GM23248 (cell line): ENCODE measurements at regions not wholly inside any gene's neighbourhood (a gene's known extent, or its start where the extent isn't known, plus 50 kb on each side); places are given as distances from the start of the nearest gene placed in this dataset.

Source experiments
- DNase-seq: peaks from one replicate; pipeline ENCODE4 v3.0.0-alpha.2; 2015
- H2AFZ ChIP-seq: fragments of 200-600 bp; sonication (generic); 2 replicates; pipeline ENCODE4 v1.6.1; 2016; ENCODE audit warnings: antibody characterized with exemption
- H3F3A ChIP-seq: fragments of 200-600 bp; sonication (generic); 2 replicates; pipeline ENCODE4 v1.6.1; 2016; ENCODE audit warnings: mild to moderate bottlenecking, antibody characterized with exemption, mixed run types; ENCODE audit not compliant: insufficient read depth
- H3K27ac ChIP-seq: fragments of 200-600 bp; sonication (generic); 2 replicates; pipeline ENCODE4 v1.5.1; 2016; ENCODE audit warnings: mild to moderate bottlenecking
- H3K27me3 ChIP-seq: fragments of 200-600 bp; sonication (generic); replicated peaks from 2 replicates; pipeline ENCODE4 v1.6.1; 2016; ENCODE audit warnings: mild to moderate bottlenecking; ENCODE audit not compliant: insufficient read depth
- H3K36me3 ChIP-seq: fragments of 200-600 bp; sonication (generic); 2 replicates; pipeline ENCODE4 v1.6.1; 2016; ENCODE audit warnings: low read depth, mild to moderate bottlenecking
- H3K4me1 ChIP-seq: fragments of 200-600 bp; sonication (generic); 2 replicates; pipeline ENCODE4 v1.6.1; 2016; ENCODE audit warnings: mild to moderate bottlenecking; ENCODE audit not compliant: insufficient read depth
- H3K4me2 ChIP-seq: fragments of 200-600 bp; sonication (generic); one replicate; pipeline ENCODE4 v1.6.1; 2016; ENCODE audit warnings: mild to moderate bottlenecking; ENCODE audit not compliant: unreplicated experiment
- H3K4me3 ChIP-seq: fragments of 200-600 bp; sonication (generic); 2 replicates; pipeline ENCODE4 v1.5.1; 2016; ENCODE audit warnings: mild to moderate bottlenecking
- H3K79me2 ChIP-seq: fragments of 200-600 bp; sonication (generic); 2 replicates; pipeline ENCODE4 v1.6.1; 2016; ENCODE audit warnings: mild to moderate bottlenecking; ENCODE audit not compliant: insufficient read depth
- H3K9ac ChIP-seq: fragments of 200-600 bp; sonication (generic); 2 replicates; pipeline ENCODE4 v1.6.1; 2016; ENCODE audit warnings: mild to moderate bottlenecking
- H3K9me2 ChIP-seq: fragments of 200-600 bp; sonication (generic); 2 replicates; pipeline ENCODE4 v1.6.1; 2016; ENCODE audit warnings: mixed run types, mild to moderate bottlenecking, moderate library complexity; ENCODE audit not compliant: insufficient read depth
- H3K9me3 ChIP-seq: fragments of 200-600 bp; sonication (generic); one replicate; pipeline ENCODE4 v1.6.1; 2017; ENCODE audit warnings: low read depth
- H4K20me1 ChIP-seq: fragments of 200-600 bp; sonication (generic); 2 replicates; pipeline ENCODE4 v1.6.0; 2016; ENCODE audit not compliant: insufficient read depth
- EZH2 ChIP-seq: fragments of 200-600 bp; sonication (generic); IDR thresholded peaks from 2 replicates; pipeline ENCODE4 v1.6.1; 2018; ENCODE audit warnings: antibody characterized with exemption, mild to moderate bottlenecking; ENCODE audit not compliant: insufficient read depth, poor library complexity, severe bottlenecking
- EZH2phosphoT487 ChIP-seq: fragments of 200-600 bp; sonication (generic); IDR thresholded peaks from 2 replicates; pipeline ENCODE4 v1.6.1; 2018; ENCODE audit warnings: antibody characterized with exemption, moderate library complexity, mild to moderate bottlenecking, low read depth; ENCODE audit not compliant: insufficient read depth
- WGBS, 2 experiments: methylation state at CpG; one replicate each; pipeline ENCODE4 v1.1.6; 2015 to 2017; ENCODE audit warnings: low lambda C conversion rate in 2 of 2, low coverage in 1 of 2; ENCODE audit errors: missing lambda C conversion rate in 2 of 2; 5-methylcytosine and 5-hydroxymethylcytosine counted together
- in situ Hi-C: fragments of 300-500 bp; cut with MboI; formaldehyde crosslinking; loops from 2 replicates; pipeline ENCODE4 v1.15.0; 2020

DNA sequence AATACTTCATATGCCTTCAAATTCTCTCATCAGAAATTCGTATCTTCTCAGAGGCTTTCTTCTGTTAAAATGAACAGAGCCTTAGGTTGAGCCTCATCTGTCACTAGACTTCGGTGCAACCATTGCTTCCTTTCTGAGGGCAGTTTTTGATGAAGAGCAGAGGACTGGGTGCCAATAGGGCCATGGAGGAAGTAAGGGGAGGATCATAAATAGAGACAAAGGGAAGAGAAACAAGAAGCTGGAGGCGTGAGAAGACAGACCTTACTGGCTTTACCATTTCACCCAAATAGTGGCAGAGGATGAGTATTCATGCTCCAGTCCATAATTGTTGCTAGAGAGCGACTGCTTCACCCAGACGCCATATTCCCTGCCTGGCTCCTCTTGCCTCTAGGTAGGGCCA is 215.6 kb upstream of the PKDCC start:
- in situ Hi-C loops: no loop called here
- no peak overlapping the region for H3K27ac ChIP-seq

DNA sequence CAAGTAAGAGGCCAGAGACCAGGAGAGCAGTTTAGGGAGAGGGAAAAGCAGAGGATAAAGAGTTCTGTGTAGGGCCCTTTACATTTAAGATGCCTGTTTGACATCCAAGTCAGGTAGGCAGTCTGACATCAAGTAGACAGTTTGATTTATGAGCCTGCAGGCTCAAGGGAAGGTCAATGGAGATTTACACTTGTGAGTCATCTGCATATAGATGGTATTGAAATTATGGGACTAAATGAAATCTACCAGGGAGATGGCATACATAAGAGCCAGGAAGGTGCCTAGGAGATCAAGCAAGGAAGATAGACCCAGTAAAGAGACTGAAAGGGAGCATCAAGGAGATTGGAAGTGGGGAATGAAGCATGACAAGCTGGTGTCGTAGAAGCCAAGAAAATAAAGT is 212.4 kb upstream of the PKDCC start:
- no peak overlapping the region for H3K4me2 ChIP-seq
- TF ChIP-seq EZH2phosphoT487: no peak
- TF ChIP-seq EZH2: no peak
- no peaks in the 10 kb centered on the region for H3K36me3 ChIP-seq
- DNase-seq: no peak
- H3K9ac ChIP-seq: no peak overlapping the region
- in situ Hi-C loops: no loop called here
- no peaks in the 10 kb centered on the region for H4K20me1 ChIP-seq
- 11 to 14% methylated on average over 1 of the region's 1 CpG for WGBS, 2 experiments
- H3F3A ChIP-seq: no peaks in the 10 kb centered on the region
- H3K79me2 ChIP-seq: no peaks in the 10 kb centered on the region
- H3K27ac ChIP-seq: no peak overlapping the region
- no peaks in the 10 kb centered on the region; the same call in none of the 2 replicates for H3K27me3 ChIP-seq
- H3K9me2 ChIP-seq: no peaks in the 10 kb centered on the region
- H3K4me1 ChIP-seq: no peaks in the 10 kb centered on the region
- no peak overlapping the region for H3K4me3 ChIP-seq
- H3K9me3 ChIP-seq: no peaks in the 10 kb centered on the region
- no peak overlapping the region for H2AFZ ChIP-seq

More for the DNA sequence above, 215.6 kb upstream of the PKDCC start:
- Histone ChIP-seq H3K27me3 (no peaks in the 10 kb centered on the region; the same call in none of the 2 replicates), H3K4me2 (no peak overlapping the region), H3K79me2 (no peaks in the 10 kb centered on the region), H3F3A (no peaks in the 10 kb centered on the region), H3K9me3 (no peaks in the 10 kb centered on the region), H2AFZ (no peak overlapping the region), H3K4me1 (no peaks in the 10 kb centered on the region), H3K36me3 (no peaks in the 10 kb centered on the region), H3K4me3 (no peak overlapping the region), H4K20me1 (no peaks in the 10 kb centered on the region), H3K9ac (no peak overlapping the region), H3K9me2 (no peaks in the 10 kb centered on the region)
- no peak for DNase-seq
- WGBS, 2 experiments: 16 to 24% methylated on average over 5 of the region's 5 CpGs
- TF ChIP-seq EZH2: no peak
- TF ChIP-seq EZH2phosphoT487: no peak

DNA sequence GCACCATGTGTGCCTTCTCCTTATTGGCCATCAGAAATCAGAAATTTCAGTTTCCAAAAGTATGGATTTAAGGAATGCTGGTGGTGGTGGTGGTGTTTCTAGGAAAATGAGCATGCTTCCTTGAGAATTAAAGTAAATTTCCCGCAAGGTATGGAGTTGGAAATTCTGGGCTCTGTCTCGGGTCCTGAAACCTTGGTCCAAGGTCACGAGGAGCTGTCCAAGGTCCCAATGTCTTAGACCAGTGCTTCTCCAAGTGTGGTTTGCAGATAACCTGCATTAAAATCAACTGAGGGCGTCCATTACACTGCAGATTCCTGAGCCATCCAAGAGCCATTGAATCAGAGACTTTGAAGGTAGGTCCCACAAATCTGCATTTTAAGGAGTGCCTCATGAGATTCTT is 210.9 kb upstream of the PKDCC start:
- Histone ChIP-seq H3K79me2 (no peaks in the 10 kb centered on the region), H3K9me3 (no peaks in the 10 kb centered on the region), H3K27ac (no peak overlapping the region), H4K20me1 (no peaks in the 10 kb centered on the region), H3K4me2 (no peak overlapping the region), H3K4me1 (no peaks in the 10 kb centered on the region), H3K36me3 (no peaks in the 10 kb centered on the region), H3K9ac (no peak overlapping the region), H3K27me3 (no peaks in the 10 kb centered on the region; the same call in 1 of the 2 replicates), H2AFZ (no peak overlapping the region), H3K9me2 (no peaks in the 10 kb centered on the region), H3F3A (no peaks in the 10 kb centered on the region), H3K4me3 (no peak overlapping the region)
- in situ Hi-C loops: no loop called here
- DNase-seq: peak; percentile 73
- WGBS, 2 experiments: 13 to 15% methylated on average over 4 of the region's 4 CpGs
- no peak for TF ChIP-seq EZH2
- no peak for TF ChIP-seq EZH2phosphoT487

DNA sequence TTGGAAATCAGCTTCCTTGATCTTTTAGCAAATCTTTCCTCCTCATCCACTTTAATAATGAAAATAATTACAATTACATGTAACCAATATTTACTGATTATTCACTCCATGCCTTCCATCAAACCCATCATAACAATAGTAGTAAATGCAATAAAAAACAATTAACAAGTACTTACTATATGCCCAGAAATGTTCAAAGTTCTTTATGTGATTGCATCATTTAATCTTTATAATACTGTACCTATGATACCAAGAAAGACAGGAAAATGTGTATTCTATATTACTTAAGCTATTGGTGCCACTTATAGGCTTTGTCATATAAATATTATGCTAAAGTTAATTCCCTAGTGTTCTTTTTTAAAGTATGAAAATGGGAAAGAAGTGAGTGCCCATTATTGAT is 210.2 kb upstream of the PKDCC start:
- DNase-seq: no peak
- Histone ChIP-seq H3K27ac (no peak overlapping the region), H3K4me3 (no peak overlapping the region), H3K9me2 (no peaks in the 10 kb centered on the region), H3K79me2 (no peaks in the 10 kb centered on the region), H3K9ac (no peak overlapping the region), H4K20me1 (no peaks in the 10 kb centered on the region), H3F3A (no peaks in the 10 kb centered on the region), H2AFZ (no peak overlapping the region), H3K36me3 (no peaks in the 10 kb centered on the region), H3K4me1 (no peaks in the 10 kb centered on the region), H3K27me3 (no peaks in the 10 kb centered on the region; the same call in 1 of the 2 replicates), H3K9me3 (no peaks in the 10 kb centered on the region), H3K4me2 (no peak overlapping the region)
- no peak for TF ChIP-seq EZH2phosphoT487
- TF ChIP-seq EZH2: no peak
- in situ Hi-C loops: no loop called here
